HEK293T (cell line): ENCODE measurements at regions not wholly inside any gene's neighbourhood (a gene's known extent, or its start where the extent isn't known, plus 50 kb on each side); places are given as distances from the start of the nearest gene placed in this dataset.

Experiments
- CTBP1 ChIP-seq: fragments of 450-650 bp; IDR thresholded peaks from 2 replicates; pipeline ENCODE4 v1.6.1; 2016; ENCODE audit warnings: borderline replicate concordance
- PKNOX1 ChIP-seq: fragments of 450-650 bp; IDR thresholded peaks from 2 replicates; pipeline ENCODE4 v1.6.1; 2016
- SUZ12 ChIP-seq: fragments of 450-650 bp; IDR thresholded peaks from 2 replicates; pipeline ENCODE4 v1.6.1; 2016; ENCODE audit warnings: mild to moderate bottlenecking
- TARDBP ChIP-seq: fragments of 450-650 bp; IDR thresholded peaks from 2 replicates; pipeline ENCODE4 v1.6.1; 2016

DNA sequence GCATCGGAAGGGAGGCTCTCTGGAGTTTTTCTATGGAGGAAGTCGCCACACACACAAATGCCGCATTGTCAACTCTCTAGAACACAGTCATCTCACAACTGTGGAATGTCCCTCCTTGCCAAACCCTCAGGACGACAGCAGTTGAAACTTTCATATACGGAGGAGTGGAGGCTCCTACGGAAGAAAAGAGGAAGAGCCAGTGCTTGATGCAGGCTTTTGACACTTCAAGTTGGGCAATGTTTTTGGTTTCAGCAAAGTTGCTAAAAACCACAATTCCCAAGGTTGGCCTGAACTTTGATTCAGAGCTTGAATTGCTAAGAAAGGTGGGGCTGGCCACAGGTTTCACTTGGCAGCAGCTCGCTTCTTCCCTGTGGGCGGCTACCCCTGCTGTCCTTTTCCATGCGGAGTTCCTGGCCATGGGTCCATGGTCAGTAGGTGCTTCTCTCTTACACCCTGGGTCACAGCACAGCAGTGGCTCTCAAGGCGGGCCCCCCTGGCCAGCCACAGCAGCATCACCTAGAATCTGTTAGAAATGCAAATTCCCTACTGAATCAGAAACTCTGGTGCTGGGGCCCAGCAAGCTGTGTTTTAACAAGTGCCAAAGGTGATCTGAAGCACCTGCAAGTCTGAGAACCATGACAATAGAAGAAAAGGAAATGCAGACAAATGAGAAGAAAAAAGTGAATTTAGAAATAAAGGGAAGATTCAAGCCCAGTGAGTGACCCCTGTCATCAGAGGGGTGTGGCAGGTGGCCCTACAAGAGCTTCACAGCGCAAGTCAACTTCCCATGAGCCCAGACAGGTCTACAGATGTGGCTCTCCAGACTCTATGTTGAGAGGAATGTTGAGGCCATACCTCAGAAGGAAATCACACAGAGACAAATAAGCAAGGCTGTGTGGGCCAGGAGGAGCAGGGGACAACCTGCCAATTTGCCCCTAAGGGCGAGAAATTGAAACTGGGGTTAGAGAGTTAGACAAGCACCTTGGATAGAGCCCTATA is 856.4 kb downstream of the RNF144A start:
- TF ChIP-seq TARDBP (no peak), SUZ12 (no peak), CTBP1 (no peak), PKNOX1 (no peak)
